ENCODE measurements at regions not wholly inside any gene's neighbourhood (a gene's known extent, or its start where the extent isn't known, plus 50 kb on each side); places are given as distances from the start of the nearest gene placed in this dataset.
"Not testable (repeated sequence)": the region's sequence is repeated elsewhere in the genome, so short reads cannot be mapped to it uniquely, and the experiment has no call there.

GRCh38 chr5:126115059-126115629 is 308.1 kb upstream of the GRAMD2B start:
- DNase-seq: no peak

- no peak for DNase-seq
Observed at GRCh38 chr5:126117044-126117443, 306.2 kb upstream of the GRAMD2B start.

- DNase-seq: no peak
Observed at GRCh38 chr5:126119887-126120442, 303.2 kb upstream of the GRAMD2B start.

- DNase-seq: no peak
Observed at GRCh38 chr5:126120939-126121338, 302.3 kb upstream of the GRAMD2B start.

DNA sequence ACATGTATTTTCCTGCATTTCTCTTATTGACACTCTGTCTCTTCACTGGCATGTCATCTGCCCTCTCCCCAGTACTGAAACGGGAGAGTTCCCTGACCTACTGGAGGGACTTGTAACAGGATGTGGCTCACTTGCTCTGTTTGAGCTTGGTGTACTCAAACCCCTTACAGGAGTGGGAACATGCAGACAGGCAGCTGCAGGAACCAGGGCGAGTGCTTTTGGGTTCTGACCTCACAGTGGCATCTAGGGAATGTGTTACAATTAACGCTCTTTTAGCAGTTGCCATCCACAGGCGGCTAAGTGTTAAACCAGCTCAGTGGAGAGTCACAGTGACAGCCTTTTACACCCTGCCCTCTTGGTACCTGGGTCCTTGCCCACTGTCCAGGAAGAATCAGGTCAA is 300.3 kb upstream of the GRAMD2B start:
- no peak for DNase-seq

GRCh38 chr5:126124706-126125345 is 298.4 kb upstream of the GRAMD2B start:
- no peak for DNase-seq

- no peak for DNase-seq
Observed at GRCh38 chr5:126125407-126125806, 297.8 kb upstream of the GRAMD2B start.

- no peak for DNase-seq
Observed at GRCh38 chr5:126126574-126126973, 296.6 kb upstream of the GRAMD2B start.

GRCh38 chr5:126127371-126127770 is 295.8 kb upstream of the GRAMD2B start:
- DNase-seq: not testable (repeated sequence)

GRCh38 chr5:126129431-126129830 is 293.8 kb upstream of the GRAMD2B start:
- no peak for DNase-seq

DNA sequence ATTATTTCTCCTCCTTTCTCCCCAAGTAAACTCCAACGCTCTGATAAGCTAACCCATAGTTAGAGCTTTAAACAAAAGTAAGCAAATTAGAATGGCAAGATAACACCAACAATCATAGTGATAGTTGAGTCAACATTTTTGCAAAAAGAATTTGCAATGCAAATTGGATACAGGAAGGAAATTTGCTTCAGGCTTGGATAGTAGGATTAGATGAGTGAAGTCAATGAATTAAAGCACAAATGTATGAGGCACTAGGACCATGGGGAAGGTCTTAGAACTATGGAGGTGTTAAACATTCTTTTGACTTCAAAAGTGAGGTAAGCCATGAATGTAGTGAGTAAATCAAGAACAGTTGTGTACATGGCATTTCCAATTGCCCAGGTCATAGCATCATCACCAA is 289.8 kb upstream of the GRAMD2B start:
- no peak for DNase-seq

DNA sequence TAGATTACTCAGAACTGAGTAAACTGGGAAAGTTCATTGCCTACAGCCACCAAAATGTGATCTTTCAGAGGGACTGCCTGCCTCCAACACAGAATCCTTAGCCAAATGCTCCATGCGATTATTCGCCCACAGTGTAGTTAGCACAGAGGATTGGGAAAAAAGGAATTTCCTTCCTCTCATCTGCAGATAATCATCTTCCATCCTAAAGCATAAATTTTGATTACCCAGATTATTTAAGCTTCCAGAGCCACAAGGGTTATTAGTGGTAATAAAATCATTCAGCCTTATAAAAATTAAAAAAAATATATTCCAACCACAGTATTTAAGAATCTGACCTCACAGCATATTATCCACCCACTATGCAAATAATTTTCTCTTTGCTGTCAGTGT is 285.3 kb upstream of the GRAMD2B start:
- DNase-seq: no peak

- peak in 1 of 51 donors; percentile 0 for DNase-seq
Observed at GRCh38 chr5:126138281-126138931, 284.8 kb upstream of the GRAMD2B start.

DNA sequence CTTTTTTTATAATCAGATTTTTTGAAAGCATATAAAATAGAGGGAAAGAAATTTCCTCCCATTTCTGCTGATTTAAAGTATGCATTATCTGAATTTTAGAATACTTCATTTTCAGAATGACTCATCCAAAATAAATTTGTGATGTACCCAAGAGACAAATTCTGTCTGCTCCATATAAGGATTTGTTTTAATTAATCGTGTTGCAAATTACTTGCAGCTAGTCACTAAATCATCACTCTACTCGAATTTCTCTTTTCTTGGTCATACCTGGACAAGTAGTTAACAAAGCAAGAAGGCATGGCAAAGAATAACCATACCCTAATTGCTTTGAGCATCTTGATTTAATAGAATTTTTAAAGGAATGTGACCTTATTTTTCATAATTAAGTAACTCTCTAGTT is 284.1 kb upstream of the GRAMD2B start:
- DNase-seq: no peak

- no peak for DNase-seq
Observed at GRCh38 chr5:126139773-126140172, 283.4 kb upstream of the GRAMD2B start.

DNA sequence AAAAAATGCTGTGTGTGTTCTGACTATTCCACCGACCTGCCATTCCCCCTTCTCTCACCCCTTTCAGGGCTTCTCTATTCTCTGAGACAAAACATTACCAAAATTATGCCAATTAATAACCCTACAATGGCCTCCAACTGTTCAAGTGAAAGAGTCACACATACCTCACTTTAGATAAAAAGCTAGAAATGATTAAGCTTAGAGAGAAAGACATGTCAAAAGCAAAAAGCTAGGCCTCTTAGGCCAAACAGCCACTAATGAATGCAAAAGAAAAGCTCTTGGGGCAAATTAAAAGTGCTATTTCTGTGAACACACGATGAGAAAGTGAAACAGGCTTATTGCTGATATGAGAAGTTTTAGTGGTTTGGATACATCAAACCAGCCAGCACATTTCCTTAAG is 279.6 kb upstream of the GRAMD2B start:
- DNase-seq: no peak

DNA sequence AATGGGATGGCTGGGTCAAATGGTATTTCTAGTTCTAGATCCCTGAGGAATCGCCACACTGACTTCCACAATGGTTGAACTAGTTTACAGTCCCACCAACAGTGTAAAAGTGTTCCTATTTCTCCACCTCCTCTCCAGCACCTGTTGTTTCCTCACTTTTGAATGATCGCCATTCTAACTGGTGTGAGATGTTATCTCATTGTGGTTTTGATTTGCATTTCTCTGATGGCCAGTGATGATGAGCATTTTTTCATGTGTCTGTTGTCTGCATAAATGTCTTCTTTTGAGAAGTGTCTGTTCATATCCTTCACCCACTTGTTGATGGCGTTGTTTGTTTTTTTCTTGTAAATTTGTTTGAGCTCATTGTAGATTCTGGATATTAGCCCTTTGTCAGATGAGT is 272.9 kb upstream of the GRAMD2B start:
- DNase-seq: not testable (repeated sequence)

DNA sequence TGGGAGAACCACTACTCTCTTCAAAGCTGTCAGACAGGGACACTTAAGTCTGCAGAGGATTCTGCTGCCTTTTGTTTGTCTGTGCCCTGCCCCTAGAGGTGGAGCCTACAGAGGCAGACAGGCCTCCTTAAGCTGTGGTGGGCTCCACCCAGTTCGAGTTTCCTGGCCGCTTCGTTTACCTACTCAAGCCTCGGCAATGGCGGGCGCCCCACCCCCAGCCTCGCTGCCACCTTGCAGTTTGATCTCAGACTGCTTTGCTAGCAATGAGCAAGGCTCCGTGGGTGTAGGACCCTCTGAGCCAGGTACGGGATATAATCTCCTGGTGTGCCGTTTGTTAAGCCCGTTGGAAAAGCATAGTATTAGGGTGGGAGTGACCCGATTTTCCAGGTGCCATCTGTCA is 267.9 kb upstream of the GRAMD2B start:
- DNase-seq: not testable (repeated sequence)

DNA sequence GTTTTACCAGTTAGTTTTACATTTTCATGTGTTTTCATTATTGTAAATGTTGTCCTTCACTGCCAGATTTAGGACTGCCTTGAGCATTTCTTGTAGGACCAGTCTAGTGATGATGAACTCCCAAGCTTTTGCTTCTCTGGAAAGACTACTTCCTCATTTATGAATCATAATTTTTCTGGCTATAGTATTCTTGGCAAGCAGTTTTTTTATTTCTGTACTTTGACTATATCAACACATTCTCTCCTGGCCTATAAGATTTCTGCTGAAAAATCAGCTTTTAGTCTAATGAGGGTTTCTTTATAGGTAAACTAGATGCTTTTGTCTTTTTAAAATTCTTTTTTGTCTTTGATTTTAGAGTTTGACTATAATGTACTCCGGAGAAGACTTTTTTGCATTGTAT is 256.8 kb upstream of the GRAMD2B start:
- DNase-seq: no peak

GRCh38 chr5:126168785-126169184 is 254.4 kb upstream of the GRAMD2B start:
- no peak for DNase-seq

DNA sequence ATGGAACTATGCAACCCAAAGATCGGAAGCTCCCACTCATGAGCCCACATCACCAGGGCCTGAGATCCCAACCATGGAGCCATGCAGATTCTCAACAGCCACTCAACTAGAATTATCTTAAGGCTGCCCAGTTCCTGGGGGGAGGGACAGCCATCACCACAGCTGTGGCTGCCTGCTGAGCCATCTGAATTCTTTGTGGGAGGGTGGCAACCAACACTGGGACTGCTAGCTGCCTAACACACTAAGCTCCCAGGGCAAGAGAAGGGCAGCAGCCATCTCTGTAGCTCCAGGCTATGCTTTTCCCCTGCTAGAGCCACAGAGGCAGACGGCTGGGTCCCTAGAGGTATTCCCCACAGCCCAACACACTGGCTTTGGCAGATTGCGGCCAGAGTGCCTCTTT is 251.3 kb upstream of the GRAMD2B start:
- no peak for DNase-seq

- DNase-seq: no peak
Observed at GRCh38 chr5:126172812-126173211, 250.4 kb upstream of the GRAMD2B start.

DNA sequence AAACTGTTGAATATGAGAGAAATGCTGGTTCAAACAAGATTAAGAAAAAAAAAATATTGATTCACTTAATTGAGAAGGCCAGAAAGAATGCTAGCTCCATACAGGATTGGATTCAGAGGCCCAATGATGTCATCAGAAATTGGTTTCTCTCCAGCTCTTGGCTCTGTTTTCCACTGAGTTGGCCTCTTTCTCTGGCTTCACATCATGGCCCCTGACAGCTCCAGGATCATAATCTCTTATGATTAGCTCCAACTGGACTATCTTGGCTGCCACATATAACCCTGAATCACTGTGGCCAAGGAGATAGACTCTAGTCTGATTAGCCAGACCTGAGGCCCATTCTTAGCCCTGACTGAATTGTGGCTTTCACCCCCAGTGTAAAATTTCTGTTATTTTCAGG is 244.7 kb upstream of the GRAMD2B start:
- peak in 2 of 51 donors; percentile 1 to 3 for DNase-seq
